GM18909 (cell line): ENCODE measurements at regions not wholly inside any gene's neighbourhood (a gene's known extent, or its start where the extent isn't known, plus 50 kb on each side); places are given as distances from the start of the nearest gene placed in this dataset.
"Not testable (repeated sequence)": the region's sequence is repeated elsewhere in the genome, so short reads cannot be mapped to it uniquely, and the experiment has no call there.

Experiments used
- ATAC-seq: cut with Tn5 transposase; IDR thresholded peaks from one replicate; pipeline ENCODE4 v1.9.1; 2021; ENCODE audit warnings: mild to moderate bottlenecking; ENCODE audit not compliant: unreplicated experiment, poor library complexity

- no peak for ATAC-seq
Measured at GRCh38 chr9:12314589-12314988, 378.6 kb upstream of the TYRP1 start.

GRCh38 chr9:12318732-12319685 lies 374.2 kb upstream of the TYRP1 start:
- no peak for ATAC-seq

DNA sequence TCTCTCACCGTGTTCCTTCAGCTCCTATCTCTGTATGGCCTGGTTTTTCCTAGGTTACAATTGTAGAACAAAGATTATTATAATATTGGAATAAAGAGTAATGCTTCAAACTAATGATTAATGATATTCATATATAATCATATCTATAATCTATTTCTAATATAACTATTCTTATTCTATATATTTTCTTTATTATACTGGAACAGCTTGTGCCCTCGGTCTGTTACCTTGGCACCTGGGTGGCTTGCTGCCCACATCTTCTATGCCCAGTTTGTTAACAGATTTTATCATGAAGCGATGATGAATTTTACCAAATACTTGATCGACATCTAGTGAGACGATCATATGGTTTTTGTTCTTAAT lies 363.6 kb upstream of the TYRP1 start:
- ATAC-seq: no peak

- ATAC-seq: not testable (repeated sequence)
Measured at GRCh38 chr9:12333966-12334365, 359.2 kb upstream of the TYRP1 start.

- no peak for ATAC-seq
Measured at GRCh38 chr9:12350775-12351174, 342.4 kb upstream of the TYRP1 start.

DNA sequence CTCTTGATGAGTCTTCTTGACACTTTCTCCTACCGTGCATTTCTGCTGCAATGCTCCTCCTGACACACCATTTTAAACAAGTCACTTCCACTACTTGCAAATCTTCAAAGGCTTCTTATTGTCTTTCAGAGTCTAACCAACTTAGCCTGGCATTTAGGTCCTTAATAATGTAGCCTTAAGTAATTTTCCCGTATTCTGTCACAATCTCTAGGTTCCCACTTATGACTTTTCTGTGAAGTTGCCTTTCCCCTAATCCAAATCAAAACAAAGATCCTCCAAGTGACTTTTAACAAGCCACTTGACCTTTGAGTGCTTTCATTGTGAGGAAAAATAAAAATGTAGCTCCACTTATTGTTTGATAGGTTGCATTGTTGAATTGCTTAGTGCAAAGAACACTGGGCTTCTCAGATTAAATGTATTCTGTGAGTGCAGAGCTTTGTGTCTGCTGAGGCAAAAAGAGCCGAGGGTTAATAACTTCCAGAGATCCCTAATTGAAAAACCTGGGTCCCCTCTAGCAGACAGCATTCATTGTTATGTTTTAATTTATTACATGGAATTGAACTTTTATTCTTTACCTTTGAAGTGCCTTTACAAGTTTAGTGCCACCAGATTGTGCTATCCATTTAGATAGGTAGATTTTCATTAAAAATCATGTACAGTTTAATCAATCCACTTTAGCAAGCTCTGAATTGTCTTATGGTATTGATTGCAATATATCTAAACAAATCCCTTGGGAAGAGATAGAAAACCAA lies 341.7 kb upstream of the TYRP1 start:
- no peak for ATAC-seq

DNA sequence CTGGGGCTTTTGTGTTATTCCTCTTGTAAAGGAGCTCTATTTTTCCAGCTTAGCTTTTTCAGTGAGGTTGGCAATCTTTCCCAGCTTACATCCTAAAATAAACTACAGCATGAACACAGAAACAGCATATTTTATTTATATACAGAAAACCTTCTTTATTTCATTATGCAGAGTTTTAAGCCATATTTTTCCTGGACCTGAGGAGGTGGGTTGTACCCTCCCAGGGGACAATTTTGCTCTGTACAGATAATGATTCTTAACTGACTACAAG lies 341.2 kb upstream of the TYRP1 start:
- ATAC-seq: no peak

DNA sequence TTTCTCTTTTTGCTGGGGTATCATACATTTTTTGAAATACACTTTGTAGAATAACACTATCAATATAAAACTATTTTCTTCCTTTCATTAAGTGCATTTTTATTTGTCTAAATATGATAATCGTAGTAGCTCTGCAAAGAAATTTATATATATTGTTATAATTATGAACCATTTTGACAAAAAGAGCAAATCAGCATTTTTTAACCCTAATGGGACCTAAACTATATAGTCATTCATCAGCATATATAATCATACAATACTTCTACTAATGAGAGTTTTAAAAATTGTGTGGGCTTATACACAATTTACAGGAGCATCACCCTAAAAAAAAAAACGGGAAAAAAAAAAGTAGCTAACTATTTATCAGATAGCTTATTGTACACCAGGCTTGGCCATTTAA lies 329.7 kb upstream of the TYRP1 start:
- no peak for ATAC-seq

DNA sequence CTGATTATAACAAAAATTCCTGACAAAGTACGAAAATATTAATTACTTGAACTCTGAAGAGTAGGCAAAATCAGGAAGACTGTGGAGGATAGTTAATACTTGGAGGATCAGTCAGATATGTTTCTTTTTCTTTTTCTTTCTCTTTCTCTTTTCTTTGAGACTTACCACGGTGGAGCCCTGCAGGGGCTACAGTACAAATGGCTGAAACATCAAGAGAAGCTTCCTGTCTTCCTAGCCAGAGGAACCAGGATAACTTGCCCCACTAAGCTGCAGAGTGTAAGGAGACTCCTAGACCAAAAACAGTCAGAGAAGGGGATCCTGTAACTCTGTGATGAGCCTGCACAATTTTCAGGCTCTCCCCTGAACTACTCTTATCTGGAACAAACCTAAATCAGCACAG lies 324.6 kb upstream of the TYRP1 start:
- no peak for ATAC-seq

DNA sequence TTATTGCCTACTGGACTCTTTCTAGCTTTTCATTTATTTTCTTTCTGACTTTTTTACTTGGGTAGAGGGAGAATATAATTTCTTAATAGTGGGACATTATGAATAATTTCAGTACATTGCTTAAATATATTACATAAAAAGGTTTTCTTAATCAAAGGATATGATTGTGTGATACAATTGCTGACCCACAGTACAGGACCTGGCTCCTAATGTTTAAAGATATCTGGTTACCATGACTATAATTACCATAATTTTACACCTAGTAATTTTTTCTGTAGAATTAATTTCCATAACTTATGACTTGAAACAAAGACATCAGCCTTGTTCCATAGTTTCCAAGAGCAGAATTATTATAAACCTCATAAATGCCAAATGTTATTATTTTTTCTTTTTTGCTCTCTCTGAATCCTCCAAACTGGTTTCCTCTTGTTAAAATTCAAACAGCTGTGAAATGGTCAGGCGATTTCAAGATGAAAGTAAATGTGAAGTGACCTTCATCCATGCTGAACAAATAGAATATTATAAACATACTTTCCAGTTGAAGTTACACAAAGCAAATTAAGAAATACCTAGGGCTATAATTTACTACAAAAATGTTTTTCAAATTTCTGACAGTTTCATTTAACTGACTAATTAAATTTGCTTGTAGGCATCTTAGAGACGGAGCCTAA lies 301.2 kb upstream of the TYRP1 start:
- ATAC-seq: no peak

DNA sequence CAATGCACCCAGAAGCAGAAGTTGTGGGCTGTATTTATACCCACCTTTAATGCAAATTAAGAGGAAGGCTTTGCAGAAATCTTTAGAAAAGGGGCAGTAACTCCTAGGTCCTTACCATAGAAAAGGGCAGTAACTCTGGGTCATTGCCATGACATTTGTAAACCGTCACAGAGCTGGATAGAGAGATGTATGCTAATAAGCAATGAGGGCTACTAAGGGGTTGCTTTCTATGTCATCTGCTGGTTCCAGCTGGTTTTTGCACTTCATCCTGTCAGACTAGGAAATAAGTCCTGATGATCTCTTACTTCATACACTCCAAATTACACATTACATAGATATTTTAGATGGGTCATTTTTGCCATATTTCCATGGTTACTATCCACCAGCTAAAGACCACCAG lies 299.1 kb upstream of the TYRP1 start:
- no peak for ATAC-seq

DNA sequence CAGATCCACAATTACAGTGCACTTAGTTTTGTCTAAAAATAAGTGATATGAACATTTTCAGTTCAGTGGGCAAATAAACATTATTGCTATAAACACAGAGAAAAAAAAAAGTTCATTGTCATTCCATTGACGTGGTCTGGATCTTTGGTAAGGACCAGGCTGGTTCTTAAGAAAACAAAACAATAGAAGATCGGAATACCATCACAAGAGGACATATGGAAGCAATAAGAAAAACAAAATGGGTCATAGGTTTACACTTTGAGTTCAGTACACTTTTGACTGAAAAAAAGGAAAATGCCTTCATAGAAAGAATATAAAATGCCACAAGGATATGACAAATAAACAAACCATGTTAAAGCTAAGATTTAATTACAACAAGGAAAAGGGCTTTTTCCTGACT lies 289.5 kb upstream of the TYRP1 start:
- no peak for ATAC-seq

- no peak for ATAC-seq
Measured at GRCh38 chr9:12413986-12414385, 279.2 kb upstream of the TYRP1 start.

- ATAC-seq: no peak
Measured at GRCh38 chr9:12414514-12414913, 278.7 kb upstream of the TYRP1 start.

GRCh38 chr9:12415361-12415760 lies 277.8 kb upstream of the TYRP1 start:
- no peak for ATAC-seq

GRCh38 chr9:12416716-12417115 lies 276.5 kb upstream of the TYRP1 start:
- ATAC-seq: no peak

- ATAC-seq: no peak
Measured at GRCh38 chr9:12424243-12424642, 268.9 kb upstream of the TYRP1 start.

DNA sequence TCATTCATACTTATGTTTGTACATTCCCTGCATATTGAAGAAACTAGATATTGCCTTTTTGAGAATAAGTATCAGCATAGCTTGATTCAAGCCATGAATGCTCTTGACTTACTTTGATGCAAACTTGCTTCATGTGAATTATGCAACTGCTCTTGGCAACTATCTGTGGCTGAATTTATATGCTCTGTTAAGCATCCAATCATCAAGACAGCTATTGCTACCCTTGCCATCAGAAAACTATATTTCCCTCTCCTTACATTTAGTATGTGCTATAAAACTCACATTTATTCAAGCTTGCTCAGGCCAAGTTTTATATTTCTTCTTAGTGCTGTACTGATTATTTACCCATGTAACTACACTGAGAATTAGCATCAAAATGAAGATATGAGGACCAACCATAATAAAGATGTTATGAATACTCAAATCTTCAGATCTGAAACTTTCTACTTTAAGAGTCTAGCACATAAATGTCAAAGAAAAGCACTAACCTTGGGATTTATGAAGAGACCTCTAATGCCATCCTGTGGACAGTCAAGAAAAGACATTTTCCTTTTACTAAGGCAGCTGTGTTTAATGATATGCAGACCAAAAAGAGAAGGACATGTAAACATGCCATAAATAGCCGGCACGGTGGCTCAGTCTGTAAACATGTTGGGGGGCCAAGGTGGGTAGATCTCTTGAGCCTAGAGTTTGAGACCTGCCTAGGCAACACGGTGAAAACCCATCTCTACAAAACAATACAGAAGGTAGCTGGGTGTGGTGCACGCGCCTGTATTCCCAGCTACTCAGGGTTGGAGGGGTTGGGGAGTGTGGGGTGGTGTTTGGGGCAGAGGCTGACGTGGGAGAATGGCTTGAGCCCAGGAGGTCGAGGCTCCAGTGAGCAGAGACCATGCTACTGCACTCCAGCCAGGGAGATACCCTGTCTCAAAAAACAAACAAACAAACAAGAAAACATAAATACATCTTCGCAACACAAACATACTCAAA lies 267.0 kb upstream of the TYRP1 start:
- ATAC-seq: no peak

DNA sequence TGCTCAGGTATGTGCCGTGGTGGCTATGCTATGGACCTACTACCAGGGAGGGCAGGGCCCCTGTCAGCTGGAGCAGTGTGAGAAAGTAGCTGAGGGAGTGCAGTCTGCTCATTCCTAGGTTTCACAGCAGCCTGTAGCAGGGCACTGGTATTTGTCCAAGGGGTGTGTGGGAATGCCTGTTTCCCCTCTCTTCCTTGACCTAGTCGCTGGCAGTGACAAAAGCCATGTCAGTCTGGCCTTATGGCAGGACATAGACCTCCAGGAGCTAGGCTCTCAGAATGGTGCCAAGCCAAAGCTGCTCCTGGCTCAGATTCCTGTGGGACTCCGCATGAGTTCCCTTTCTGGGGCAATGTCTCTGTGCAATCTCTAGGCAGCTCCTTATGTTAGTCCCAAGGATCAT lies 253.9 kb upstream of the TYRP1 start:
- ATAC-seq: no peak

DNA sequence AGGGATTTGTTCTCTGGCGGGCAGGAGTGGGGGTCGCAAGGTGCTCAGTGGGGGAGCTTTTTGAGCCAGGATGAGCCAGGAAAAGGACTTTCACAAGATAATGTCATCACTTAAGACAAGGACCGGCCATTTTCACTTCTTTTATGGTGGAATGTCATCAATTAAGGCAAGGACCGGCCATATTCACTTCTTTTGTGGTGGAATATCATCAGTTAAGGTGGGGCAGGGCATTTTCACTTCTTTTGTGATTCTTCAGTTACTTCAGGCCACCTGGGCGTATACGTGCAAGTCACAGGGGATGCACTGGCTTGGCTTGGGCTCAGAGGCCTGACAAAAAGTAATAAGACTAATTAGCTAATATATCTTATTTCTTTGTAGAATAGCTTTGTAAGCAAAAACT lies 252.1 kb upstream of the TYRP1 start:
- not testable (repeated sequence) for ATAC-seq
